ENCODE measurements at regions not wholly inside any gene's neighbourhood (a gene's known extent, or its start where the extent isn't known, plus 50 kb on each side); places are given as distances from the start of the nearest gene placed in this dataset.

DNA sequence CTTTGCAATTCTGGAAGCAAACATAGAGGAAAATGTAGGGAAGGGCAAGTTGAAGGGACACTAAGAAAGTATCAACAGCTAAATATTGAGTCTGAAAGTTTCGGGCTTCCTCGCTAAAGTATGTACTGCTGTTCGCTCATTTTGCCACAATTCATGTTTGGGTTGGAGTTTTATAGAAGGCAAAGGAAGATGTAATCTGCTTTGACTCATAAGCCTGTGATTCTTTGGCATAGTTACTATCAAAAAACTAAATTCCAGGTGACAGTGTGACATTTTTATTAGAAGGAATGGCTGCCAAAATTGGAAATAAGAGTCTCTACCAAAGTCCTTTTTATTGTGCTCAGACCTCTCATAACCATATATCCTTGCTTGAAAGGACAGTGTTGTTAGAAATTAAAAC is 336.7 kb upstream of the ADGRL3 start:
- TF ChIP-seq, protein P1, sequence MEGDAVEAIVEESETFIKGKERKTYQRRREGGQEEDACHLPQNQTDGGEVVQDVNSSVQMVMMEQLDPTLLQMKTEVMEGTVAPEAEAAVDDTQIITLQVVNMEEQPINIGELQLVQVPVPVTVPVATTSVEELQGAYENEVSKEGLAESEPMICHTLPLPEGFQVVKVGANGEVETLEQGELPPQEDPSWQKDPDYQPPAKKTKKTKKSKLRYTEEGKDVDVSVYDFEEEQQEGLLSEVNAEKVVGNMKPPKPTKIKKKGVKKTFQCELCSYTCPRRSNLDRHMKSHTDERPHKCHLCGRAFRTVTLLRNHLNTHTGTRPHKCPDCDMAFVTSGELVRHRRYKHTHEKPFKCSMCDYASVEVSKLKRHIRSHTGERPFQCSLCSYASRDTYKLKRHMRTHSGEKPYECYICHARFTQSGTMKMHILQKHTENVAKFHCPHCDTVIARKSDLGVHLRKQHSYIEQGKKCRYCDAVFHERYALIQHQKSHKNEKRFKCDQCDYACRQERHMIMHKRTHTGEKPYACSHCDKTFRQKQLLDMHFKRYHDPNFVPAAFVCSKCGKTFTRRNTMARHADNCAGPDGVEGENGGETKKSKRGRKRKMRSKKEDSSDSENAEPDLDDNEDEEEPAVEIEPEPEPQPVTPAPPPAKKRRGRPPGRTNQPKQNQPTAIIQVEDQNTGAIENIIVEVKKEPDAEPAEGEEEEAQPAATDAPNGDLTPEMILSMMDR (IDR thresholded peaks at IDR 0.05 in 2 of 3, conservative IDR thresholded peaks at IDR 0.05 in 1 of 3; ENCODE audit: control insufficient read depth in 2 of 3, extremely low read depth in 1 of 3, insufficient read depth in 1 of 3, low read depth in 3 of 3, low read length in 3 of 3) = no peak
- no peak for TF ChIP-seq SIN3A (IDR thresholded peaks at IDR 0.05; ENCODE audit: low read depth, low read length)
- TF ChIP-seq, protein P2, sequence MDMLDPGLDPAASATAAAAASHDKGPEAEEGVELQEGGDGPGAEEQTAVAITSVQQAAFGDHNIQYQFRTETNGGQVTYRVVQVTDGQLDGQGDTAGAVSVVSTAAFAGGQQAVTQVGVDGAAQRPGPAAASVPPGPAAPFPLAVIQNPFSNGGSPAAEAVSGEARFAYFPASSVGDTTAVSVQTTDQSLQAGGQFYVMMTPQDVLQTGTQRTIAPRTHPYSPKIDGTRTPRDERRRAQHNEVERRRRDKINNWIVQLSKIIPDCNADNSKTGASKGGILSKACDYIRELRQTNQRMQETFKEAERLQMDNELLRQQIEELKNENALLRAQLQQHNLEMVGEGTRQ (IDR thresholded peaks at IDR 0.05; ENCODE audit: borderline replicate concordance, low read depth, low read length) = no peak
- no peak for TF ChIP-seq EP300 (IDR thresholded peaks at IDR 0.05; ENCODE audit: borderline replicate concordance in 1 of 2, control insufficient read depth in 1 of 2, low read depth in 2 of 2, low read length in 2 of 2)
- no peak for TF ChIP-seq POLR2A (IDR thresholded peaks at IDR 0.05; ENCODE audit: low read depth, low read length)
- TF ChIP-seq, protein P3, sequence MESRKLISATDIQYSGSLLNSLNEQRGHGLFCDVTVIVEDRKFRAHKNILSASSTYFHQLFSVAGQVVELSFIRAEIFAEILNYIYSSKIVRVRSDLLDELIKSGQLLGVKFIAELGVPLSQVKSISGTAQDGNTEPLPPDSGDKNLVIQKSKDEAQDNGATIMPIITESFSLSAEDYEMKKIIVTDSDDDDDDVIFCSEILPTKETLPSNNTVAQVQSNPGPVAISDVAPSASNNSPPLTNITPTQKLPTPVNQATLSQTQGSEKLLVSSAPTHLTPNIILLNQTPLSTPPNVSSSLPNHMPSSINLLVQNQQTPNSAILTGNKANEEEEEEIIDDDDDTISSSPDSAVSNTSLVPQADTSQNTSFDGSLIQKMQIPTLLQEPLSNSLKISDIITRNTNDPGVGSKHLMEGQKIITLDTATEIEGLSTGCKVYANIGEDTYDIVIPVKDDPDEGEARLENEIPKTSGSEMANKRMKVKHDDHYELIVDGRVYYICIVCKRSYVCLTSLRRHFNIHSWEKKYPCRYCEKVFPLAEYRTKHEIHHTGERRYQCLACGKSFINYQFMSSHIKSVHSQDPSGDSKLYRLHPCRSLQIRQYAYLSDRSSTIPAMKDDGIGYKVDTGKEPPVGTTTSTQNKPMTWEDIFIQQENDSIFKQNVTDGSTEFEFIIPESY (IDR thresholded peaks at IDR 0.05) = no peak

Measured in GM12878 (cell line).